Spleen (tissue), 11 donors: ENCODE measurements at regions not wholly inside any gene's neighbourhood (a gene's known extent, or its start where the extent isn't known, plus 50 kb on each side); places are given as distances from the start of the nearest gene placed in this dataset.

ENCODE experiments used
- DNase-seq: peaks from one replicate; pipeline ENCODE4 v3.0.0-alpha.2; 2020
- H3K27ac ChIP-seq, 8 donors: fragments of 200-600 bp; sonication (generic) in 7 of 8; 1 replicate in 4 of 8; 2 replicates in 4 of 8; pipeline versions ENCODE4 v1.5.0 to v1.8.0; 2016 to 2021; ENCODE audit warnings: inconsistent platforms in 4 of 8, mild to moderate bottlenecking in 4 of 8, moderate library complexity in 1 of 8
- H3K27me3 ChIP-seq, 7 donors: fragments of 200-600 bp; sonication (generic) in 6 of 7; replicated peaks in 1 of 7; 1 replicate in 4 of 7; 2 replicates in 3 of 7; pipeline versions ENCODE4 v1.5.0 to v1.8.0; 2016 to 2021; ENCODE audit warnings: inconsistent platforms in 3 of 7, mild to moderate bottlenecking in 1 of 7
- H3K36me3 ChIP-seq, 6 donors: fragments of 200-600 bp; sonication (generic) in 5 of 6; 1 replicate in 4 of 6; 2 replicates in 2 of 6; pipeline versions ENCODE4 v1.5.0 to v1.8.0; 2016 to 2021; ENCODE audit warnings: inconsistent platforms in 2 of 6
- H3K4me1 ChIP-seq, 6 donors: fragments of 200-600 bp; sonication (generic) in 5 of 6; 1 replicate in 3 of 6; 2 replicates in 3 of 6; pipeline versions ENCODE4 v1.5.0 to v1.8.0; 2016 to 2021; ENCODE audit warnings: inconsistent platforms in 3 of 6
- H3K4me3 ChIP-seq, 8 donors: fragments of 200-600 bp; sonication (generic) in 7 of 8; 1 replicate in 4 of 8; 2 replicates in 4 of 8; pipeline versions ENCODE4 v1.5.0 to v1.8.0; 2016 to 2021; ENCODE audit warnings: inconsistent platforms in 4 of 8, mild to moderate bottlenecking in 4 of 8, moderate library complexity in 2 of 8
- H3K9me3 ChIP-seq, 8 donors: fragments of 200-600 bp; sonication (generic) in 7 of 8; 1 replicate in 4 of 8; 2 replicates in 4 of 8; pipeline versions ENCODE4 v1.5.0 to v1.8.0; 2016 to 2021; ENCODE audit warnings: inconsistent platforms in 4 of 8
- POLR2A ChIP-seq, 3 donors: fragments of 450-650 bp; IDR thresholded peaks; one replicate each; pipeline ENCODE4 v1.5.1; 2017; ENCODE audit warnings: antibody characterized with exemption in 3 of 3, mild to moderate bottlenecking in 1 of 3
- POLR2AphosphoS5 ChIP-seq, 3 donors: sonication (generic); formaldehyde crosslinking; IDR thresholded peaks; one replicate each; pipeline ENCODE4 v1.5.1; 2017; ENCODE audit warnings: antibody characterized with exemption in 3 of 3
- WGBS, 5 donors: extraction: QIAGEN DNeasy Blood & Tissue Kit in 3 of 5; methylation state at CpG; one replicate each; pipeline versions ENCODE4 v1.1.5 to v1.1.7; 2013 to 2018; 5-methylcytosine and 5-hydroxymethylcytosine counted together
- intact Hi-C: fragments of 100-400 bp; cut with DNase I; formaldehyde crosslinking; loops from one replicate; pipeline ENCODE4 v1.15.0; 2023; ENCODE audit warnings: low total_unique reads
- TF ChIP-seq, protein P1 (sequence below), 11 experiments: fragments of 200-600 bp in 7 of 11; fragments of 450-650 bp in 4 of 11; sonication (generic) in 4 of 11; IDR thresholded peaks in 8 of 11; conservative IDR thresholded peaks in 3 of 11; 1 replicate in 7 of 11; 2 replicates in 4 of 11; pipeline versions ENCODE4 v1.4.0 to v1.8.0; 2016 to 2021; ENCODE audit warnings: antibody characterized with exemption in 11 of 11, inconsistent platforms in 4 of 11, mild to moderate bottlenecking in 1 of 11
- donor health status: healthy with polysubstance abuse.
- donor health status: DM: no; HTN: no; CAD: no; lungs with moderate emphysema.
- donor health status: DM: no; HTN: no; CAD: no.
- donor health status: Bipolar disorder and iron deficiency.
- donor health status: healthy.
- donor health status: DM: no; HTN: no; CAD: no.
- donor health status: DM: yes; HTN: yes; CAD: no.

DNA sequence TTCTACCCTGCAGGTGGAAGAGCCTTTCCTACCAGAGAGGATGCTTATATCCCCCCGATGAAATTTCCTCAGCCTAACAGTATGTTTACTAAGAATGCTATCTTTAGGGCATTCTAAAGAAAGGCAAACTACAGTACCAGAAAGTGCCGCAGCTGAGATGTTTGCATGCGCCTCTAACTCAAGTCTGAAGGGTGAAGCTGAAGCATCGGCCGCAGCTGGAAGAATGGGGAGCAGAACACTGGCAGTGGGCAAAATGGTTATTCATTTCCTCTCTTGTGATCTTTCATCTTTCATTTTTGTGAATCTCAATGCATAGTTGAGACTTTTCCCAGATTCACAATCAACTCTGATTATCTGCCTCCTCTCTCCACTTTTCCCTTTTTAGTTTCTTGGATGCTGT lies 648.2 kb upstream of the ZEB2 start:
- no peaks in the 10 kb centered on the region for H3K4me1 ChIP-seq
- no peak for DNase-seq
- no peaks in the 10 kb centered on the region for H3K36me3 ChIP-seq
- WGBS, 5 donors: 86 to 93% (median 89%) methylated on average over 5 of the region's 5 CpGs
- intact Hi-C loops: no loop called here
- no peak overlapping the region for H3K4me3 ChIP-seq
- no peak overlapping the region for H3K27ac ChIP-seq
- H3K27me3 ChIP-seq: no peaks in the 10 kb centered on the region
- no peaks in the 10 kb centered on the region for H3K9me3 ChIP-seq
- TF ChIP-seq, protein P1, sequence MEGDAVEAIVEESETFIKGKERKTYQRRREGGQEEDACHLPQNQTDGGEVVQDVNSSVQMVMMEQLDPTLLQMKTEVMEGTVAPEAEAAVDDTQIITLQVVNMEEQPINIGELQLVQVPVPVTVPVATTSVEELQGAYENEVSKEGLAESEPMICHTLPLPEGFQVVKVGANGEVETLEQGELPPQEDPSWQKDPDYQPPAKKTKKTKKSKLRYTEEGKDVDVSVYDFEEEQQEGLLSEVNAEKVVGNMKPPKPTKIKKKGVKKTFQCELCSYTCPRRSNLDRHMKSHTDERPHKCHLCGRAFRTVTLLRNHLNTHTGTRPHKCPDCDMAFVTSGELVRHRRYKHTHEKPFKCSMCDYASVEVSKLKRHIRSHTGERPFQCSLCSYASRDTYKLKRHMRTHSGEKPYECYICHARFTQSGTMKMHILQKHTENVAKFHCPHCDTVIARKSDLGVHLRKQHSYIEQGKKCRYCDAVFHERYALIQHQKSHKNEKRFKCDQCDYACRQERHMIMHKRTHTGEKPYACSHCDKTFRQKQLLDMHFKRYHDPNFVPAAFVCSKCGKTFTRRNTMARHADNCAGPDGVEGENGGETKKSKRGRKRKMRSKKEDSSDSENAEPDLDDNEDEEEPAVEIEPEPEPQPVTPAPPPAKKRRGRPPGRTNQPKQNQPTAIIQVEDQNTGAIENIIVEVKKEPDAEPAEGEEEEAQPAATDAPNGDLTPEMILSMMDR (IDR thresholded peaks at IDR 0.05 in 8 of 11, conservative IDR thresholded peaks at IDR 0.05 in 3 of 11): no peak
- TF ChIP-seq POLR2AphosphoS5 (IDR thresholded peaks at IDR 0.05) (no peak), POLR2A (IDR thresholded peaks at IDR 0.05) (no peak)

DNA sequence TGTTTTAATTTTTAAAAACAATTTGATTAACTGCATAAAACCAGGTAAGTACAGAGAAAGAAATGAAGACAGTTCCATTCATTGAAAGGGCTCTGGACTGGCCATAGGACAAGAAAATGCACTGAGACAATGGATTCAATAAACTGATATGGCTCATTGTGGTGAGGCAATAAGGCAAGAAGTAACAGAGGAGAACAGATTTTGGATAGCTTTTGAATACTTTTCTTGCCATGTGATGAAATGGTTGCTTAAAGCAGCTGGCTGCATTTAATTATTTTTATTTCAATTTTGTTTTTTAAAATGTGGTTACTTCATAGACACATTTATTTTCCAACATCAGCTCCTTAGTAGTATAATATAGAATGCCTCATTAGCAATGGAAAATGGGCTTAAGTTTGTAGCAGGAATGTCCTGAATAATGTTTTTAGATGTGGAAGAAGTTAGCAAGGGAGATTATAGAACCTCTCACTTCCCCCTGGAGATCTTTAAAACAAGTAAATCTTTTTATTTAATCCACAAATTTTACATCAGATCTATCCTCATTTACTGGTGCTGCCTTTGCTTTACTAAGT lies 646.9 kb upstream of the ZEB2 start:
- H3K27ac ChIP-seq: no peak overlapping the region
- H3K4me1 ChIP-seq: no peaks in the 10 kb centered on the region
- no peaks in the 10 kb centered on the region for H3K27me3 ChIP-seq
- H3K36me3 ChIP-seq: no peaks in the 10 kb centered on the region
- intact Hi-C loops: no loop called here
- no peak for TF ChIP-seq POLR2AphosphoS5 (IDR thresholded peaks at IDR 0.05)
- no peak for TF ChIP-seq POLR2A (IDR thresholded peaks at IDR 0.05)
- TF ChIP-seq, protein P1 (IDR thresholded peaks at IDR 0.05 in 8 of 11, conservative IDR thresholded peaks at IDR 0.05 in 3 of 11): no peak
- no peak overlapping the region for H3K4me3 ChIP-seq
- H3K9me3 ChIP-seq: no peaks in the 10 kb centered on the region
- no peak for DNase-seq

DNA sequence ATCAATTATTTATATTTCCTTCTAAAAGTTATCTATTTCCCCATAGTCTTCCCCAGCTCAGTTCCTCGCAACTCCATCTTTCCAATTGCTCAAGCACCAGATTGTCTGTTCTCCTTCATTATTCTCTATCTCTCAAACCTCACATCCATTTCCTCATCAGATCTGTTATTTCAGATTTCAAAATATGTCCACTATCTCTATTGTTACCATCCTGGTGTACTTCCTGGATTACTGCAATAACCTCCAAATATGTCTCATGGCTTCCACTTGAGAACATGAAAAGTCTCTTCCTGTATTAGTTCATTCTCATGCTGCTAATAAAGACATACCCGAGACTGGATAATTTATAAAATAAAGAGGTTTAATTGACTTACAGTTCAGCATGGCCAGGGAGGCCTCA lies 641.7 kb upstream of the ZEB2 start:
- Histone ChIP-seq H3K9me3 (no peaks in the 10 kb centered on the region), H3K4me1 (no peaks in the 10 kb centered on the region), H3K27me3 (no peaks in the 10 kb centered on the region), H3K36me3 (no peaks in the 10 kb centered on the region), H3K27ac (no peak overlapping the region), H3K4me3 (no peak overlapping the region)
- intact Hi-C loops: no loop called here
- TF ChIP-seq, protein P1 (IDR thresholded peaks at IDR 0.05 in 8 of 11, conservative IDR thresholded peaks at IDR 0.05 in 3 of 11): no peak
- TF ChIP-seq POLR2AphosphoS5 (IDR thresholded peaks at IDR 0.05): no peak
- no peak for TF ChIP-seq POLR2A (IDR thresholded peaks at IDR 0.05)
- no peak for DNase-seq
- WGBS, 5 donors: 40 to 74% (median 64%) methylated on average over 2 of the region's 2 CpGs

DNA sequence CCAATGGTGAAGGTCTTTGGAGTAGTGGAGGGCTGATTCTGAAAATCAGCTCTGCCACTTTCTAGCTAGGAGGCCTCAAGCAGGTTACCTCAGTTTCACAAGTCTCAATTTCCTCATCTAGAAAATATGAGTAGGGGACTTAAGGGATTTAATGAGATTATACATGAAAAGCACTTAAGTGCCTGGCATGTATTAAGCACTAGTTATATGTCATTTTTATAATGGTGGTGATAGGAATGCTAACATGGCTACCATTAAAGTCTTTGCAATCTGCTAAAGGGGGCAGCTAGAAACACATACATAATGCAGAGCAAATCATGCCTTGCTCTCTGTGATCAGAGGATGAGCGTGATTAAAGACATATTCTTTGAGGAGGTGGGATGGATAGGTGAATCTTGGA lies 640.9 kb upstream of the ZEB2 start:
- no peak overlapping the region for H3K27ac ChIP-seq
- no peaks in the 10 kb centered on the region for H3K4me1 ChIP-seq
- DNase-seq: no peak
- no peaks in the 10 kb centered on the region for H3K9me3 ChIP-seq
- intact Hi-C loops: no loop called here
- TF ChIP-seq POLR2A (IDR thresholded peaks at IDR 0.05) (no peak), POLR2AphosphoS5 (IDR thresholded peaks at IDR 0.05) (no peak)
- TF ChIP-seq, protein P1 (IDR thresholded peaks at IDR 0.05 in 8 of 11, conservative IDR thresholded peaks at IDR 0.05 in 3 of 11): no peak
- H3K27me3 ChIP-seq: no peaks in the 10 kb centered on the region
- H3K4me3 ChIP-seq: no peak overlapping the region
- 86 to 100% (median 92%) methylated on average over 1 of the region's 1 CpG for WGBS, 5 donors
- no peaks in the 10 kb centered on the region for H3K36me3 ChIP-seq
